Activated T-cell treated with anti-CD3 and anti-CD28 coated beads, Interleukin-2, amount 50 U/mL, for 72 hours (primary cell): ENCODE measurements at regions not wholly inside any gene's neighbourhood (a gene's known extent, or its start where the extent isn't known, plus 50 kb on each side); places are given as distances from the start of the nearest gene placed in this dataset.

ENCODE experiments used
- ATAC-seq, 2 donors: fragments of 150-1000 bp; cut with Tn5 transposase; replicated peaks in 1 of 2; 2 replicates each; pipeline ENCODE4 v1.10.0; 2021; ENCODE audit warnings: moderate library complexity in 2 of 2, mild to moderate bottlenecking in 1 of 2
- DNase-seq, 2 donors: peaks; one replicate each; pipeline ENCODE4 v3.0.0; 2021 to 2022; ENCODE audit warnings: mixed read lengths in 1 of 2
- H3K27ac Mint-ChIP-seq: one replicate; pipeline ENCODE4 v1.8.0; 2022; ENCODE audit warnings: mild to moderate bottlenecking, moderate library complexity, mixed read lengths
- H3K27me3 Mint-ChIP-seq: one replicate; pipeline ENCODE4 v1.8.0; 2022; ENCODE audit warnings: low read depth, mixed read lengths
- H3K36me3 Mint-ChIP-seq, 2 donors: one replicate each; pipeline ENCODE4 v1.8.0; 2022; ENCODE audit warnings: mixed read lengths in 2 of 2, mild to moderate bottlenecking in 1 of 2; ENCODE audit not compliant: insufficient read depth in 2 of 2
- H3K4me1 Mint-ChIP-seq: one replicate; pipeline ENCODE4 v1.8.0; 2022; ENCODE audit warnings: low read depth, mixed read lengths
- H3K4me3 Mint-ChIP-seq, 2 donors: one replicate each; pipeline ENCODE4 v1.8.0; 2022; ENCODE audit warnings: mild to moderate bottlenecking in 2 of 2, mixed read lengths in 2 of 2, moderate library complexity in 2 of 2
- H3K9me3 Mint-ChIP-seq, 2 donors: one replicate each; pipeline ENCODE4 v1.8.0; 2022; ENCODE audit warnings: mixed read lengths in 2 of 2

DNA sequence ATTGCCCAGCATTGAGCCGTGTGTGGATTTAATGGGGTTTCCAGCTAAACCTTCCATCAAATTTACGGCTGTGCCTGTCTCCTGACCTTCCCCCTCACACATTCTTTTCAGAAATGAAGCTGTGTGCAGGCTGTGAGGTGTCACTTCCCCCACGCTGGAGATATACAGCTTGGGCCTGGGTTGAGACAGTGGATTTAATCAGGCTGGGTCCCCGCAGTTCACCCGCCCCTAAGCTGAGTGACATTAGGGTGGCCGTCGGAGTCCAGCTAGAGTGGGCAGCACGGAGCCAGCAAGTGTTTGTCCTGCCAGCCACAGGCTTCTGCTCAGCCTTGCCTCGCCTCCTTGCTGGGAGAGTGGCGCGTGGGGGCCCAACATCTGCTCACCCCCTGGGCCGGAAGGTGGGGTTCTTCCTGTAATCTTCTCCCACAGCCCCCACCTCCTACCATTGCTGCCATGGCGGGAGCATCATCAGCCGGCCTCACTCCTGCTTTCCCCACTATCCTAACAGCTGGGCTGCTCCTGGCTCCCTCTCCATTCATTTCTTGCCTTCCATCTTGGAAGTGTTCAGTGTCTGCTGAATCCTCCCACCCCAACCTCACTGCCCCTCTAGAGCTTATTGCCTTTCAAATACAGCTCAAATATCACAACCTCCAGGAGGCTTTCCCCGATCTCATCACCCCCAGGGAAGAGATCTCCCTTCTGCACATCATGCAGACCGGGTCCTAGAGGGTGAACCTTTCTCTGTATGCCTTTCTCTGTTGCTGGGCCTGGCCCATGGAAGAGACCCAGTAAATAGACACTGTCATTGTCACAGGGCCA is 149.0 kb downstream of the GLI2 start:
- DNase-seq = no peak
- H3K4me3 Mint-ChIP-seq = no peak overlapping the region

DNA sequence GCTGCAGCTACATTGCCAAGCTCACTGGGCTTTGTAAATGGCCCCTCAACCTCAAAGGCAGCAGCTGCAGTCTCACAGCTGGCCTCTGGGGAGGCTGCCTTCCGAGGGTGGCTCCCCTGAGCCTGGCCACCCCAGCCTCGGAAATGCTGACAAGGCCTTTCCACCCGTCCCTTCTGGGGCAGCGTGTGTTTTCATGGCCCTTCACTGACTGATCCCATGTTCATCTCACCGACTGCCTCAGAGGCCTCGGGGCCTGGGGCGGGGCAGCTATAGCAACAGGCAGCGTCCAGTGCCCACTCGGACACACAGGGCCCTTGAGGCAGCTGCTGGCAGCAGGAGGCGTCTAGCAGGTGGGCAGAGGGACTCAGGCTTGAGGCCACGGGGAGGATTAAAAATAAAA is 149.7 kb downstream of the GLI2 start:
- no peak overlapping the region for H3K4me3 Mint-ChIP-seq
- no peak for ATAC-seq
- no peaks in the 10 kb centered on the region for H3K9me3 Mint-ChIP-seq
- H3K36me3 Mint-ChIP-seq = no peaks in the 10 kb centered on the region
- DNase-seq = no peak
- H3K27ac Mint-ChIP-seq = no peak overlapping the region
- no peaks in the 10 kb centered on the region for H3K4me1 Mint-ChIP-seq
- peaks cover 4% of the 10 kb centered on the region for H3K27me3 Mint-ChIP-seq

More for the DNA sequence above, 149.0 kb downstream of the GLI2 start:
- Mint-ChIP-seq H3K27me3 (peaks cover 6% of the 10 kb centered on the region), H3K36me3 (no peaks in the 10 kb centered on the region), H3K4me1 (no peaks in the 10 kb centered on the region), H3K9me3 (no peaks in the 10 kb centered on the region), H3K27ac (no peak overlapping the region)
- ATAC-seq = no peak

DNA sequence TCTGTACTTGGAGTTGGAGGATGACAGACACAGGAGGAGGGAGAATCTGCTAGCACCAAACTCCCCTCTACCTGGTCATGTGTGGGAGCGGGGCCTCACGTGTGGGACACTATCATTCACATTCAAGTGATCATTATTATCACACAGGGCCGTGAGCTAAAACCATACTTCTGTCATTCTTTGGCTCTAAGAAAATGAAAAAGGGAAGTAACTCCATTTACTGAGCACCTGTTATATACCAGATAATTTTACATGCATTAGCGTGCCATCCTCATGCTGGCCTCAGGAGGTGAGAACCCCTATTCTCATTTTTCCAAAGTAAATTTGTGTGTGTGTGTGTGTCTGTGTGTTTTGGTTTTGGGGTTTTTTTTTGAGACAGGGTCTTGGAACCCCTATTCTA is 150.1 kb downstream of the GLI2 start:
- Mint-ChIP-seq H3K9me3 (no peaks in the 10 kb centered on the region), H3K36me3 (no peaks in the 10 kb centered on the region), H3K4me3 (no peak overlapping the region), H3K27ac (no peak overlapping the region), H3K27me3 (no peaks in the 10 kb centered on the region), H3K4me1 (no peaks in the 10 kb centered on the region)
- ATAC-seq (no peak), DNase-seq (no peak)

DNA sequence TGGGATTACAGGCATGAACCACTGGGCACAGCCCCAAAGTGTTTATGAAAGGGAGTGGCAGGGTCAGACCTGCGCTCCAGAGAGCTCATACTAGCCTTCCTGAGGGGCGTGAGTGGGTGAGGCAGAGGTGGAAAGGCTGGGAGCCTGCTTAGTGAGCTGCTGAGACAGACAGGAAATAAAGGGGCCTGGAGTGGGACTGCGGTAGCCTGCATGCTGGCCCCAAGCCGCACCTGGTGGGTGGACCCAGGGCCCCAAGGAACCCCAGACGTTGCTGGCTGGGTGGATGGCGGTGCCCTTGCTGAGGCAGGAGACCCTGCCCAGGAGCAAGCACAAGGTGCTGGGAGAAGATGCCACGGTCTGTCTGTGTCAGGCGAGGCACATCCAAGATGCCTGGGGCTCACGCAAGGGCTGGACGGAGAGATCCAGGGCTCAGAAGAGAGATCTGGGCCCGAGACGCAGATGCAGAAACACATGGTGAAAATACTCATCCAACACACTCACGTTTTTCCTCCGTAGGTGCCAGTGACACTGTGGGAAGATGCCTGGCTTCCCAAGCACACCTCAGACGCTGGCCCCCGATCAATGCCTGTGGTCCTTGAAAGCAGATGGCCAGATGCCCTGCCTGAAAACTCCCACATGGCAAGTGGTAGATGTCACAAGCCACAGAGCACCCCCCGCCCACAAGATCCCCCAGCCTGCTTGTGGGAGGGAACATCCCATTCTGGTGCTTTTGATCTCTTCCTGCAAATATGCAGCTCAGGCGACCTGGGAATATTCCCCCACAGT is 151.1 kb downstream of the GLI2 start:
- Mint-ChIP-seq H3K4me1 (no peaks in the 10 kb centered on the region), H3K27me3 (no peaks in the 10 kb centered on the region), H3K9me3 (no peaks in the 10 kb centered on the region), H3K4me3 (no peak overlapping the region), H3K36me3 (no peaks in the 10 kb centered on the region), H3K27ac (no peak overlapping the region)
- ATAC-seq = no peak
- no peak for DNase-seq

DNA sequence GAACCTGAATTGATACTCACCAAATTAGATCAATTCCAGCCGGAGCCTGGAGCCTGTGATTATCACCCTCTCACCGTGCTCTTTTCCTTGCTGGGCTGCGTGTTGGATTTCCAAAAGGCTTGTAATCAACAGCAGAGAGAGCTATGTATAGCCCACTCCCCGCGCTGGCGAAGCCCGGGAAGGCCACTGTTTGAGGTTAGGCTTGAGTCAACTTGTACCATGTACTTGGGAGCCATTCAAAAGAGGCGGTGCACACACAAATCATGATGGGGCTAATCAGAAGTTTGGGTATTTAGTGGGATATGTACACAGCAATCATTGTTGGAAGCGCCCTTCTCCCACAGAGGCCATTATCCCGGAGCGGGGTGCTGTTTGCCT is 151.6 kb downstream of the GLI2 start:
- Mint-ChIP-seq H3K4me1 (no peaks in the 10 kb centered on the region), H3K36me3 (no peaks in the 10 kb centered on the region), H3K4me3 (no peak overlapping the region), H3K27ac (no peak overlapping the region), H3K9me3 (no peaks in the 10 kb centered on the region), H3K27me3 (no peaks in the 10 kb centered on the region)
- DNase-seq = no peak
- ATAC-seq = no peak

DNA sequence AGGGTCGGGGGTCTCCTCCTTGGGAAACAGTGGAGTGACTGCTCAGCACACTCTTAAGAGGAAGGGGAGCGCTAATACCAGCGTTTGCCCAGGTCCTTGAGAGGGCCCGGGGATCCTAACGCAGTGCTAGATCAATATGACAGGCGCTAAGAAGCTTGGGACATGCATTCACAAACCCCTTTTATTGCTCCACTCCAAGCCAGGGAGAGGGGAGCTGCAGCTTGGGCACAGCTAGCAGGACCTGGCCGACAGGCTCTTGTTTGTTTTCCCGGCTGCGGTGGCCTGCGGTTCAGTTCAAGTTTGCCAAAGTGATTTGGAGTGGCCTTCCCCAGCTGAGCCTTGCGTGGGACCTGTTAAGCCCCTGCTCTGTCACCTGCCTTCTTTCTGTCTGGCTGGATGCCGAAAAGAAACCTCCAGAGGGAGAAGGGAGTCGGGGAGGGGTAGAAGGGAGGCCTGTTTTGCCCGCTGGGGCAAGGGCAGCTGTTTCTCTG is 152.1 kb downstream of the GLI2 start:
- no peak for ATAC-seq
- H3K36me3 Mint-ChIP-seq = no peaks in the 10 kb centered on the region
- H3K4me1 Mint-ChIP-seq = no peaks in the 10 kb centered on the region
- DNase-seq = no peak
- no peaks in the 10 kb centered on the region for H3K9me3 Mint-ChIP-seq
- no peaks in the 10 kb centered on the region for H3K27me3 Mint-ChIP-seq
- H3K27ac Mint-ChIP-seq = no peak overlapping the region
- no peak overlapping the region for H3K4me3 Mint-ChIP-seq

DNA sequence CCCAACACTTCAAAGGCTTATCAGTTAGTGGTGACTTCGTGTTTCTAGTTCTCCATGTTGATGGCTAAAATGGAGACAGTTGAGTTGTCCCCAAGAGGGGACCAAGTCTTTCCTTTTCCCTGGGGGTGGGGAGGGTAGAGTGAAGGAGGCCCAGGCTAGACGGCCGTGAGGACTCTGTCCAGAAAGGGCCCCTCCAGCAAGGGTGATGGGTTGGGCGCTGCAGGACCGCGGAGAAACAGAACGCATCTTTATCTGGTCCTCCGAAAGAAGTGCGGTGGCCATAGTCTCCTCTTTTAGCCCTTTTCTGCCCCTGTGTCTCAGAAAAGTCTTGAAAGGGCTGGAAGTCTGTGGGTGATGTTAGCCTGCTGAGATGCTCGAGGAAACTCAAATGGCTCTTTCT is 153.2 kb downstream of the GLI2 start:
- Mint-ChIP-seq H3K4me3 (no peak overlapping the region), H3K27me3 (no peaks in the 10 kb centered on the region), H3K9me3 (no peaks in the 10 kb centered on the region), H3K27ac (no peak overlapping the region), H3K36me3 (no peaks in the 10 kb centered on the region), H3K4me1 (no peaks in the 10 kb centered on the region)
- no peak for DNase-seq
- no peak for ATAC-seq

DNA sequence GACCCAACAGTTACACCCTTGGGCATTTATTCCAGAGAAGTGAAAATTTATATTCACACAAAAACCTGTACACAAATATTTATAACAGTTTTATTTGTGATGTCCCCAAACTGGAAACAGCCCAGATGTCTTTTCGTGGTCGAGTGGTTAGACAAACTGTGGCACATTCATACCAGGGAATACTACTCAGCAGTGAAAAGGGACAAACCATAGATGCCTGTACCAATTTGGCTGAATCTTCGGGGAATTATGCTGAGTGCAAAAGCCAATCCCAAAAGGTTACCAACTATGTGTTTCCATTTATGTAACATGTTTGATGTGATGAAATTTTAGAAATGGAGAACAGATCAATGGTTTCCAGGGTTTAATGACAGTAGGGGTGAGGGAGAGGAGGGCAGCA is 154.3 kb downstream of the GLI2 start:
- ATAC-seq (no peak), DNase-seq (no peak)
- Mint-ChIP-seq H3K4me3 (no peak overlapping the region), H3K27ac (no peak overlapping the region), H3K4me1 (no peaks in the 10 kb centered on the region), H3K27me3 (no peaks in the 10 kb centered on the region), H3K36me3 (no peaks in the 10 kb centered on the region), H3K9me3 (no peaks in the 10 kb centered on the region)

DNA sequence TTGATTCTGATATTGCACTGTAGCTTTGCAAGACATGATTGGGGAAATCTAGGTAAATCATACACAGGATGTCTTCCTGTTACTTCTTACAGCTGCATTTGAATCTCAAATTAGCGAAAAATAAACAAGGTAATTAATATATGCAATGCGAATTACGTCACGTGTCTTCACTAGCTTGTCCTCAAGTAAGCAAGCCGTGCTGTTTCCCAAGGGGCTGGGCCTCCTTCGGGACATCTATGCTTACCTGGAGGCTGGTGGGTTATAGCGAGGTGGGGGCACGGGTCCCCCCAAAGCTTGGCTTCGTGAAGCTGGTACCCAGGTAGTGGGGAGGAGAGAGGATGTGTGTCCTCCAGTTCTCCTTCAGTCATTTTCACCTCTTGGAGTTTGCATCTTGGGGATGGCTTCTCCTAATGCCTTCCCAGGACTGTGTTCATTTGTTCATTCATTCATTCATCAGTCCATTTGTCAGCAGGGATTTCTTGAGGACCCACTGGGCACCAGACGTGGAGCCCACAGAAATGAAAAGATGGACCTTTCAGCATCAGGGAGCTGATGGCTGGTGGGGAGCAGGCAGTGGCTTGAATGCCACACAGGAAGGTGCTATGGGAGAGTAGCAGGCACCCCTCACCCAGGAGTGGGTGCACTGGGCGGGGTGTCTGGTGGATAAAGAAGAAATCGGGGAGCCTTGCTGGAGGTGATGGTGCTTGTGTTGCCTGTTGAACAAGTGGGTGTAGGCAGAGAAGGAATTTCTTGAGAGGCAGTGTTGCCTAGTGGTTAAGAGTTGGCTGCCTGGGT is 155.1 kb downstream of the GLI2 start:
- ATAC-seq (no peak), DNase-seq (no peak)
- no peaks in the 10 kb centered on the region for H3K27me3 Mint-ChIP-seq
- no peaks in the 10 kb centered on the region for H3K36me3 Mint-ChIP-seq
- H3K4me3 Mint-ChIP-seq = no peak overlapping the region
- no peak overlapping the region for H3K27ac Mint-ChIP-seq
- H3K4me1 Mint-ChIP-seq = no peaks in the 10 kb centered on the region
- H3K9me3 Mint-ChIP-seq = no peaks in the 10 kb centered on the region

DNA sequence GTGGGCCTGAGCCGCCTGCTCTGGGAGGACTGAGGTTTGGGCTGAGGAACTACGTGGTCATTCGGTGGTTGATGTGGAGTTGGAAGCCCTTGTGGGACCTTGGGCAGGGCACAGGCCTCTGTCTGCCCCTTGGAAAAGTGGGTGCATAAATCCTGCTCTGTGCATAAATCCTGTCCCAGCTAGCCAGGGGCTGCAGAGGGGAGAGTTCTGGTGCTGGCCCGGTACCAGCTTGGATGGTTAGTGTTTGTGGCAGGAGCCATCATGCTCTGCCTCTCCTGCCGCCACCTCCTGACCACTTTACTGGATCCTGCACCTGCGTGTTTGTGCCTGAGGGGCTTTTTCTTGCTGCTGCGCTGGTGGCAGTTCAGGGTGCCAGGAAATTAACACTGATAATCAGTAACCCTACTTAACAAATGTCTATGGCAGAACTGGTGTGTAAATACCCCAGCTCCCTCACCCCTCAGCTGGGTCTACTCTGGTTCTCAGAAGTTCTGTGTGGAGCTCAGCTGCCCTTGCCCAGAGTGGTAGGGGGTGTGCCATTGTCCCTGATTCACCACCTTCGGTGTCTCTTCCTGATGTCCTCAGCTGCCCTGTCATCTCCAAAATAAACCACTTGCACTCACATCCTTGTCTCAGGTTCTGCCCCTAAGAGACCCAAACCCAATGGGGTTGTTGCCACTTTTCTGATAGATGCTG is 156.8 kb downstream of the GLI2 start:
- Mint-ChIP-seq H3K36me3 (no peaks in the 10 kb centered on the region), H3K27ac (no peak overlapping the region), H3K27me3 (no peaks in the 10 kb centered on the region), H3K9me3 (no peaks in the 10 kb centered on the region), H3K4me3 (no peak overlapping the region), H3K4me1 (no peaks in the 10 kb centered on the region)
- ATAC-seq = no peak
- no peak for DNase-seq

DNA sequence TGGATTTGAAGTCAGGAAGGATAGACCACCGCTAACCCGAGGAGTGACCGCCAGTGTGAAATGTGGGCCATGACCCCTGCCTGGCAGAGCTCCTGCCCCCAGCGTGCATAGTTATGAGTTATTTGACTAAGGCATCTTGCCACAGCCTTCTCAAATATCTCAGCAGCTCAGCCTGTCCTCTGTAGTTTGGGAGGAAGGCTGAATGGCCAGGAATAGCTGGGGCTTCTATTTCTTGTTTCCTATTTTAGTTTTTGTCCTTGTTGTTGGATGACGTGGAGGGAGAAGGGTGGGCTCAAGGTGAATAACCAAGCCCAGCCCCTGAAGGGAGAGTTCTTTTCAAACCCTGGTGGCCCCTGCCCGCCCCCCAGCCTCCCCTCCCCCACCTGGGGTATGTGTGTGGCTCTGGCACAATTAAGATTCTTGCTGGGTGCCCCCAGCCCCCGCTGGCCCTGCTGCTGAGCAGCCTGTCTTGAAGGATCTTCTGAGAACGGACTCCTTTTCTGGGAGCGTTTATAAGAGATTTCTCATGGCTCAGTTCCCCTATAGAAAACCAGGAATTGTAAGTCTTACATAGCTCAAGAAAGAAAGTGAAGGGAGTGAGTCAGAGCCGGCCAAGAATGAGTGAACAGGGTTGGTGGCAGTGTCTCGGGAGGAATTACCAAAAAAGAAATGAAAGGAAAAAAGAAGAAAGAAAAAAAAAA is 157.4 kb downstream of the GLI2 start:
- DNase-seq (no peak), ATAC-seq (no peak)
- H3K4me3 Mint-ChIP-seq = no peak overlapping the region
- no peak overlapping the region for H3K27ac Mint-ChIP-seq
- no peaks in the 10 kb centered on the region for H3K9me3 Mint-ChIP-seq
- no peaks in the 10 kb centered on the region for H3K27me3 Mint-ChIP-seq
- no peaks in the 10 kb centered on the region for H3K36me3 Mint-ChIP-seq
- no peaks in the 10 kb centered on the region for H3K4me1 Mint-ChIP-seq

DNA sequence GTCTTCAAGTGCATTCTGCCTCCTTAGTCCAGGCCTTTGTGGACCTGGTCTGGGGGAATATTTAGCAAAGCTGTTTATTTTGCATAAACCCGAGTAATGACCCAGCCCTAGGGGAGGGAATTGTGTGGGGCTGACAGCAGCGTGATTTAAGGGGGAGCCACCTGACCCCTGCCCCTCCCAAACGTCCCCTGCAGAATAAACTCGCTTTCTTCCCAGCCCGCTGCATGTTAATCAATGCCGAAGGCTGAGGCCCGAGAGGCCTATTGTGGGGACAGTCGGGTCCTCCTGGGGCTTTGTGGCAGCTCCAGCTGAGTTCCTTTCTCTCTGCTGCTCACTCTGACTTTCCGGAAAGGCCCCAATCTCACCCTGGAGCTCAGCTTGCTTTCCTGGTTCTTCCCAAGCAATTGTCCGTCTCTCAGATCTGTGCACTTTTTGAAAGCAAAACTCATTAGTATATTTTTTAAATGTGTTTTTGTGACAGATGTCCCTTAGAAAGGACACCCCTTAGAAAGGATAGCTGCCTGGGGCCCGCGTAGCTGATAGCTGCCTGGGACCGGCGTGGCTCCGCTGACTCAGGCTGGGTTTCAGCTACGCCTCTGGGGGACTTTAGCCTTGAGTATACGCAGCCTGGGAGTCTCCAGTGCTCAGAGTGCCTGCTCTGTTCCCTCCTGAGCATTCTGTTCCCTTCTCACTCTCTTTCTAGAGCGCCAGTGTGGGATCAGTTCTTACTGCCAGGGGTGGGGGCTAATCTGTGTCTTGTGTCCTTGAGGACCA is 158.3 kb downstream of the GLI2 start:
- H3K4me3 Mint-ChIP-seq = no peak overlapping the region
- no peak for ATAC-seq

More for the DNA sequence above, 158.3 kb downstream of the GLI2 start:
- no peak for DNase-seq
- Mint-ChIP-seq H3K9me3 (no peaks in the 10 kb centered on the region), H3K4me1 (no peaks in the 10 kb centered on the region), H3K36me3 (no peaks in the 10 kb centered on the region), H3K27me3 (no peaks in the 10 kb centered on the region), H3K27ac (no peak overlapping the region)
